Neural cell (in vitro differentiated cells): ENCODE measurements at regions not wholly inside any gene's neighbourhood (a gene's known extent, or its start where the extent isn't known, plus 50 kb on each side); places are given as distances from the start of the nearest gene placed in this dataset.

Experiments
- H2AFZ ChIP-seq: fragments of 200-600, 300-800 bp; sonication (generic), shearing (Covaris generic); 2 replicates; pipeline ENCODE4 v1.6.0; 2014; ENCODE audit warnings: low read depth, mild to moderate bottlenecking, antibody characterized with exemption, low read length, moderate library complexity
- H3F3A ChIP-seq: fragments of 200-600 bp; shearing (Covaris generic); 2 replicates; pipeline ENCODE4 v1.6.1; 2016; ENCODE audit warnings: mild to moderate bottlenecking, moderate library complexity, mixed read lengths, antibody characterized with exemption, low read length; ENCODE audit not compliant: insufficient read depth, poor library complexity, severe bottlenecking
- H3K27ac ChIP-seq: fragments of 200-600, 300-800 bp; sonication (generic), shearing (Covaris generic); 2 replicates; pipeline ENCODE4 v1.5.1; 2014; ENCODE audit warnings: mild to moderate bottlenecking, low read length, moderate library complexity
- H3K27me3 ChIP-seq: fragments of 300-800, 200-600 bp; sonication (generic), shearing (Covaris generic); 2 replicates; pipeline ENCODE4 v1.6.0; 2014; ENCODE audit warnings: mild to moderate bottlenecking, low read depth, low read length, moderate library complexity; ENCODE audit not compliant: insufficient read depth
- H3K36me3 ChIP-seq: fragments of 300-800, 200-600 bp; sonication (generic), shearing (Covaris generic); 2 replicates; pipeline ENCODE4 v1.5.1; 2014; ENCODE audit warnings: mild to moderate bottlenecking, antibody characterized with exemption, low read length, moderate library complexity; ENCODE audit not compliant: insufficient read depth
- H3K4me2 ChIP-seq: fragments of 300-800, 200-600 bp; sonication (generic), shearing (Covaris generic); 2 replicates; pipeline ENCODE4 v1.6.0; 2014; ENCODE audit warnings: mild to moderate bottlenecking, low read length
- H3K4me3 ChIP-seq: fragments of 300-800, 200-600 bp; sonication (generic), shearing (Covaris generic); 2 replicates; pipeline ENCODE4 v1.5.1; 2014; ENCODE audit warnings: mild to moderate bottlenecking, low read length, moderate library complexity
- H3K79me2 ChIP-seq: fragments of 200-600 bp; shearing (Covaris generic); replicated peaks from 2 replicates; pipeline ENCODE4 v1.6.0; 2014; ENCODE audit warnings: mild to moderate bottlenecking, low read length, moderate library complexity; ENCODE audit not compliant: insufficient read depth
- H3K9ac ChIP-seq: fragments of 300-800, 200-600 bp; sonication (generic), shearing (Covaris generic); 2 replicates; pipeline ENCODE4 v1.6.1; 2016; ENCODE audit warnings: mild to moderate bottlenecking, low read length, mixed read lengths
- H3K9me2 ChIP-seq: fragments of 200-600 bp; shearing (Covaris generic); 2 replicates; pipeline ENCODE4 v1.6.1; 2016; ENCODE audit warnings: mild to moderate bottlenecking, low read length, mixed read lengths; ENCODE audit not compliant: insufficient read depth
- H3K9me3 ChIP-seq: fragments of 200-600, 300-800 bp; sonication (generic), shearing (Covaris generic); 2 replicates; pipeline ENCODE4 v1.6.1; 2016; ENCODE audit warnings: mild to moderate bottlenecking, mixed run types, low read length, moderate library complexity, mixed read lengths
- H4K20me1 ChIP-seq: fragments of 200-600 bp; shearing (Covaris generic); 2 replicates; pipeline ENCODE4 v1.6.1; 2016; ENCODE audit warnings: mild to moderate bottlenecking, mixed run types; ENCODE audit not compliant: insufficient read depth
- CTCF ChIP-seq: fragments of 450-650 bp; IDR thresholded peaks from 2 replicates; pipeline ENCODE4 v1.5.1; 2014; ENCODE audit warnings: antibody characterized with exemption, mild to moderate bottlenecking, moderate library complexity; ENCODE audit not compliant: poor library complexity, severe bottlenecking
- EP300 ChIP-seq: fragments of 450-650 bp; conservative IDR thresholded peaks from 2 replicates; pipeline ENCODE4 v1.6.1; 2014; ENCODE audit warnings: antibody characterized with exemption, mild to moderate bottlenecking, moderate library complexity; ENCODE audit not compliant: poor library complexity, severe bottlenecking
- EZH2 ChIP-seq: fragments of 200-600, 300-800 bp; shearing (Covaris generic), sonication (generic); IDR thresholded peaks from 2 replicates; pipeline ENCODE4 v1.6.1; 2014; ENCODE audit warnings: antibody characterized with exemption, low read length, borderline replicate concordance, mild to moderate bottlenecking; ENCODE audit not compliant: insufficient read depth, poor library complexity, severe bottlenecking
- MXI1 ChIP-seq: fragments of 450-650 bp; conservative IDR thresholded peaks from 2 replicates; pipeline ENCODE4 v1.6.1; 2014; ENCODE audit warnings: antibody characterized with exemption, mild to moderate bottlenecking; ENCODE audit not compliant: poor library complexity, severe bottlenecking
- POLR2AphosphoS5 ChIP-seq: IDR thresholded peaks from 2 replicates; pipeline ENCODE4 v1.6.1; 2012
- RAD21 ChIP-seq: fragments of 450-650 bp; conservative IDR thresholded peaks from 2 replicates; pipeline ENCODE4 v1.6.1; 2014; ENCODE audit warnings: antibody characterized with exemption, mild to moderate bottlenecking, moderate library complexity
- REST ChIP-seq: IDR thresholded peaks from 2 replicates; pipeline ENCODE4 v1.6.1; 2012; ENCODE audit warnings: borderline replicate concordance
- SMC3 ChIP-seq: fragments of 450-650 bp; conservative IDR thresholded peaks from 2 replicates; pipeline ENCODE4 v1.6.1; 2014; ENCODE audit warnings: antibody characterized with exemption, mild to moderate bottlenecking, moderate library complexity; ENCODE audit not compliant: poor library complexity
- TAF1 ChIP-seq: IDR thresholded peaks from 2 replicates; pipeline ENCODE4 v1.6.1; 2012; ENCODE audit warnings: low read depth

DNA sequence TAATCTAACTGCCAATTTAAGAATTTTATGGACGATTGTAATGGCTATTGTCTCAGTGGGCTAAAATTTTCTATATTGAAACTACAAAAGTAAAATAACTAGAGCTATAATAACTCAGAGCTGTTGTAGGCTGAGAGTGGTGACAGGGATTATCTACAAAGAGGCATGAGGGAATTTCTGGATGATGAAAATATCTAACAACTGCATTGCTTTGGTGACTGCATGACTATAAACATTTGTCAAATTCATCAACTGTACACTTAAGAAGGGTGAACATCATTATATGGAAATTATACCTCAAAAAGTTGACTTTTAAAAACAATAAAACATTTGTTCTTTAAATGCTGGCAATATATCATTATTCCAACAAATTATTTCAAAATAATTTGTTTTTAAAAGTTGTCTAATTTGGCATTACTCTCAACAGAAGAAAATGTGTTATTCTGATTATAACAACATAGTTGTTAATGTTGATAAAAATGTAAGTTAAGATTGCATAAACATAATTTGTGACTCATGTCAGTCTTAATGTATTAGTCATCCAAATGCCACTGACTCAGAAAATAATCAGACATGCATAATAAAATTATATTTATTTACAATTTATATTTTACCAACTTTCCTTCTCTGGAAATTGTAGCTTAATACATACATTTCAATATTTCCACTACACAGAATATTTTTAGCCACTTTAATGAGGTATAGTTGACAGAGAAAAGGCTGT, 865.1 kb upstream of the VRK2 start:
- H3K9ac ChIP-seq: no peak overlapping the region
- no peaks in the 10 kb centered on the region for H3K27me3 ChIP-seq
- no peak overlapping the region for H3K4me3 ChIP-seq
- H4K20me1 ChIP-seq: no peaks in the 10 kb centered on the region
- H3F3A ChIP-seq: no peaks in the 10 kb centered on the region
- no peak overlapping the region for H3K4me2 ChIP-seq
- no peak for TF ChIP-seq TAF1
- TF ChIP-seq SMC3: no peak
- no peak for TF ChIP-seq MXI1
- TF ChIP-seq EP300: no peak
- H3K27ac ChIP-seq: no peak overlapping the region
- H2AFZ ChIP-seq: no peak overlapping the region
- H3K36me3 ChIP-seq: no peaks in the 10 kb centered on the region
- no peaks in the 10 kb centered on the region for H3K79me2 ChIP-seq
- no peaks in the 10 kb centered on the region for H3K9me3 ChIP-seq
- H3K9me2 ChIP-seq: no peaks in the 10 kb centered on the region

- Histone ChIP-seq H3K36me3 (no peaks in the 10 kb centered on the region), H3K27me3 (no peaks in the 10 kb centered on the region), H3K4me2 (no peak overlapping the region), H3K27ac (no peak overlapping the region), H3K9ac (no peak overlapping the region), H3K4me3 (no peak overlapping the region), H3F3A (no peaks in the 10 kb centered on the region), H2AFZ (no peak overlapping the region), H3K9me2 (no peaks in the 10 kb centered on the region), H3K79me2 (no peaks in the 10 kb centered on the region), H3K9me3 (no peaks in the 10 kb centered on the region), H4K20me1 (no peaks in the 10 kb centered on the region)
- TF ChIP-seq EZH2 (no peak), TAF1 (no peak), CTCF (no peak)
Measured at GRCh38 chr2:57182916-57183315, 863.7 kb upstream of the VRK2 start.

DNA sequence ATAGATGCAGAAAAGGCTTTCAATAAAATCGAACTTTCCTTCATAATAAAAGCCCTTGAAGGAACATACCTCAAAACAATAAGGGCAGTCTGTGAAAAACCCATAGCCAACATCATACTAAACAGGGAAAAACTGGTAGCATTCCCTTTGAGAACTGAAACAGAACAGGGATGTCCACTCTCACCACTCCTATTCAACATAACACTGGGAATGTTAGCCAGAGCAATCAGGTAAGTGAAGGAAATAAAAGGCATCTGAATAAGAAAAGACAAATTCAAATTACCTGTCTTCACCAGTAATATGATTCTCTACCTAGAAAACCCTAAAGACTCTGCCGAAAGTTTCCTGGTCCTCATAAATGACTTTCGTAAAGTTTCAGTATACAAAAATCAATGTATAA, 861.0 kb upstream of the VRK2 start:
- TF ChIP-seq RAD21 (no peak), TAF1 (no peak), CTCF (no peak), EP300 (no peak), POLR2AphosphoS5 (no peak), SMC3 (no peak), EZH2 (no peak), MXI1 (no peak), REST (no peak)
- H3F3A ChIP-seq: no peaks in the 10 kb centered on the region
- no peak overlapping the region for H3K9ac ChIP-seq
- H3K9me2 ChIP-seq: no peaks in the 10 kb centered on the region
- H3K27me3 ChIP-seq: no peaks in the 10 kb centered on the region
- H3K36me3 ChIP-seq: no peaks in the 10 kb centered on the region
- no peak overlapping the region for H3K4me2 ChIP-seq
- H3K9me3 ChIP-seq: no peaks in the 10 kb centered on the region
- H3K79me2 ChIP-seq: no peaks in the 10 kb centered on the region
- H4K20me1 ChIP-seq: no peaks in the 10 kb centered on the region
- no peak overlapping the region for H3K27ac ChIP-seq
- no peak overlapping the region for H2AFZ ChIP-seq
- no peak overlapping the region for H3K4me3 ChIP-seq
